ENCODE measurements at regions not wholly inside any gene's neighbourhood (a gene's known extent, or its start where the extent isn't known, plus 50 kb on each side); places are given as distances from the start of the nearest gene placed in this dataset.

DNA sequence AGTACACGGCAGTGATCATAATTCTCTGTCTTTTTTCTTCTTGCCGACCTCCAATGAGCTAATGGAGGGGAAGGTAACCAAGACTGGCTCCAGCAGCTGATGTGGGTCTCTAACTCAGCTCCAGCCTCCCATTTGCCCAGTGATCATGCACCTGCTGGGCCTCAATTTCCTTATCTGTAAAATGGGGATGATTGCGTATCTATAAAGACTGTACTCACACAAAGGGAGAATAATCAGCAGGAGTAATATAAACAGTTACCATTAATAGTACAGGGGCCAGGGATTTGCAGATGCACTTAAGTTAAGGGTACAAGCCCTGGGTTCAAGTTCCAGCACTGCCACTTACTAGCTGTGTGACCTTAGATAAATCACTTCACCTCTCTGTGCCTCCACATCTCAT, 204.9 kb upstream of the LHX5 start:
- no peaks in the 10 kb centered on the region for H3K9me3 ChIP-seq (ENCODE audit: low read depth, low read length, poor library complexity, severe bottlenecking)
- H3K4me1 ChIP-seq (ENCODE audit: insufficient read depth, low read length, poor library complexity, severe bottlenecking): no peaks in the 10 kb centered on the region
- TF ChIP-seq EZH2 (IDR thresholded peaks at IDR 0.05; ENCODE audit: borderline replicate concordance, low read depth, low read length, poor library complexity, severe bottlenecking): no peak
- TF ChIP-seq, protein P1, sequence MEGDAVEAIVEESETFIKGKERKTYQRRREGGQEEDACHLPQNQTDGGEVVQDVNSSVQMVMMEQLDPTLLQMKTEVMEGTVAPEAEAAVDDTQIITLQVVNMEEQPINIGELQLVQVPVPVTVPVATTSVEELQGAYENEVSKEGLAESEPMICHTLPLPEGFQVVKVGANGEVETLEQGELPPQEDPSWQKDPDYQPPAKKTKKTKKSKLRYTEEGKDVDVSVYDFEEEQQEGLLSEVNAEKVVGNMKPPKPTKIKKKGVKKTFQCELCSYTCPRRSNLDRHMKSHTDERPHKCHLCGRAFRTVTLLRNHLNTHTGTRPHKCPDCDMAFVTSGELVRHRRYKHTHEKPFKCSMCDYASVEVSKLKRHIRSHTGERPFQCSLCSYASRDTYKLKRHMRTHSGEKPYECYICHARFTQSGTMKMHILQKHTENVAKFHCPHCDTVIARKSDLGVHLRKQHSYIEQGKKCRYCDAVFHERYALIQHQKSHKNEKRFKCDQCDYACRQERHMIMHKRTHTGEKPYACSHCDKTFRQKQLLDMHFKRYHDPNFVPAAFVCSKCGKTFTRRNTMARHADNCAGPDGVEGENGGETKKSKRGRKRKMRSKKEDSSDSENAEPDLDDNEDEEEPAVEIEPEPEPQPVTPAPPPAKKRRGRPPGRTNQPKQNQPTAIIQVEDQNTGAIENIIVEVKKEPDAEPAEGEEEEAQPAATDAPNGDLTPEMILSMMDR (conservative IDR thresholded peaks at IDR 0.05; ENCODE audit: low read depth, low read length): no peak
- peaks cover 35% of the 10 kb centered on the region for H3K27me3 ChIP-seq (replicated peaks; ENCODE audit: insufficient read depth, low read depth, low read length, poor library complexity)
- H3K4me3 ChIP-seq (ENCODE audit: low read depth, low read length, poor library complexity, severe bottlenecking): no peak overlapping the region
- no peaks in the 10 kb centered on the region for H3K36me3 ChIP-seq (ENCODE audit: insufficient read depth, low read length, poor library complexity, severe bottlenecking)
- intact Hi-C loops (cut with micrococcal nuclease; ENCODE audit: unreplicated experiment): no loop called here
- ChIA-PET CTCF (no interaction called here), POLR2A (ENCODE audit: low non-redundant PET) (no interaction called here)
- BruUV-seq (replicated peaks): no TSS peak
- no peak overlapping the region for H3K27ac ChIP-seq (ENCODE audit: low read depth, low read length, poor library complexity, severe bottlenecking)
- DNase-seq (ENCODE audit: low spot score): no peak

DNA sequence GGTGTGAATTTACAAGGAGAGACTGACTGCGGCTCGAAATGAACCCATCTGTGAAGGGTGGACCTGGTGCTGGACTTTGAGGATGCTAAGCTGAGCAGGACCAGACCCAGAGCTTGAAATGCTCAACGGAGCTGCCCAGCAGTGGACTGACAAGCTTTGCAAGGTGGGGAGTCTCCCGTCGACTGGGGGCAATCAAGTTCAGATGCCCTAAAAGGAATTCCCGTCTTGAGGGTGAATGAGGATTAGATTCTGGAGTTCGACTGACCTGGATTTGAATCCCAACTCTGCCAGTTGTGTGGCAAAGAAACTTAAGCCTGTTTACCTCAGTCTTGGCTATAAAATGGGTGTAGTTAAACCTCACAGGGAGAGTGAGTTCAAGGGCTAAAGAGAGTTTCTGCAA, 204.4 kb upstream of the LHX5 start:
- Histone ChIP-seq H3K4me3 (ENCODE audit: low read depth, low read length, poor library complexity, severe bottlenecking) (no peak overlapping the region), H3K27me3 (replicated peaks; ENCODE audit: insufficient read depth, low read depth, low read length, poor library complexity) (peaks cover 35% of the 10 kb centered on the region), H3K4me1 (ENCODE audit: insufficient read depth, low read length, poor library complexity, severe bottlenecking) (no peaks in the 10 kb centered on the region), H3K36me3 (ENCODE audit: insufficient read depth, low read length, poor library complexity, severe bottlenecking) (no peaks in the 10 kb centered on the region), H3K9me3 (ENCODE audit: low read depth, low read length, poor library complexity, severe bottlenecking) (no peaks in the 10 kb centered on the region), H3K27ac (ENCODE audit: low read depth, low read length, poor library complexity, severe bottlenecking) (no peak overlapping the region)
- TF ChIP-seq, protein P1 (conservative IDR thresholded peaks at IDR 0.05; ENCODE audit: low read depth, low read length): no peak
- TF ChIP-seq EZH2 (IDR thresholded peaks at IDR 0.05; ENCODE audit: borderline replicate concordance, low read depth, low read length, poor library complexity, severe bottlenecking): no peak
- intact Hi-C loops (cut with micrococcal nuclease; ENCODE audit: unreplicated experiment): no loop called here
- ChIA-PET CTCF (no interaction called here), POLR2A (ENCODE audit: low non-redundant PET) (no interaction called here)
- DNase-seq (ENCODE audit: low spot score): no peak
- no TSS peak for BruUV-seq (replicated peaks)

DNA sequence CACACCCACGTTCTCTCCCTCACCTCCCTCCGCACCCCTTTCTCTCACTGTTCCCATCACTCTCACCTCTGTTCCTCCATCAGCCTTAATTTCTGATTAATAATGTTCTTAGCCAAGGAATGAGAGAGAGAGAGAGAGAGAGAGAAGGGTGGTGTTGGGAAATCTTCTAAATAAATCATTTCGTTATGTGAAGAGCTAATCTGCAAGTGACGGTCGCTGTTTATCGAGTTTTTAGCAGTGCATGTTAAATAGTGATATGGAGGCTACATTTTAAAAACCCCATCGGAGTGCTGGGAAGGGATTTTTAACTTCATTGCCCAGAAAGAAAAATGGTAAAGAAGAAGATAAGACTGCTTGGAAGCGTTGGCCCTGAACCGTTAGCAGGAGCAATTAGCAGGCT, 203.3 kb upstream of the LHX5 start:
- no peak overlapping the region for H3K27ac ChIP-seq (ENCODE audit: low read depth, low read length, poor library complexity, severe bottlenecking)
- H3K9me3 ChIP-seq (ENCODE audit: low read depth, low read length, poor library complexity, severe bottlenecking): no peaks in the 10 kb centered on the region
- H3K36me3 ChIP-seq (ENCODE audit: insufficient read depth, low read length, poor library complexity, severe bottlenecking): no peaks in the 10 kb centered on the region
- H3K4me3 ChIP-seq (ENCODE audit: low read depth, low read length, poor library complexity, severe bottlenecking): no peak overlapping the region
- ChIA-PET CTCF (no interaction called here), POLR2A (ENCODE audit: low non-redundant PET) (no interaction called here)
- intact Hi-C loops (cut with micrococcal nuclease; ENCODE audit: unreplicated experiment): no loop called here
- no peak for TF ChIP-seq EZH2 (IDR thresholded peaks at IDR 0.05; ENCODE audit: borderline replicate concordance, low read depth, low read length, poor library complexity, severe bottlenecking)
- TF ChIP-seq, protein P1 (conservative IDR thresholded peaks at IDR 0.05; ENCODE audit: low read depth, low read length): no peak
- H3K27me3 ChIP-seq (replicated peaks; ENCODE audit: insufficient read depth, low read depth, low read length, poor library complexity): peaks cover 35% of the 10 kb centered on the region
- no peaks in the 10 kb centered on the region for H3K4me1 ChIP-seq (ENCODE audit: insufficient read depth, low read length, poor library complexity, severe bottlenecking)
- no TSS peak for BruUV-seq (replicated peaks)
- DNase-seq (ENCODE audit: low spot score): no peak

Data from A673 (cell line).